Stimulated activated CD8-positive, alpha-beta memory T cell treated with anti-CD3 and anti-CD28 coated beads, Interleukin-7, amount 100 ng/mL, for 4 hours (primary cell): ENCODE measurements at regions not wholly inside any gene's neighbourhood (a gene's known extent, or its start where the extent isn't known, plus 50 kb on each side); places are given as distances from the start of the nearest gene placed in this dataset.

Experiments
- DNase-seq, 2 donors: peaks; one replicate each; pipeline ENCODE4 v3.0.0-alpha.2; 2020; ENCODE audit warnings: low read depth in 2 of 2

- DNase-seq = no peak
Observed at GRCh38 chr5:165624166-165624946, 2118.9 kb downstream of the MAT2B start.

- DNase-seq = no peak
Observed at GRCh38 chr5:165626161-165626560, 2120.7 kb downstream of the MAT2B start.

GRCh38 chr5:165627548-165628170 is 2122.2 kb downstream of the MAT2B start:
- no peak for DNase-seq

GRCh38 chr5:165630261-165630778 is 2124.9 kb downstream of the MAT2B start:
- DNase-seq = no peak

- DNase-seq = no peak
Observed at GRCh38 chr5:165631235-165631634, 2125.8 kb downstream of the MAT2B start.

- DNase-seq = no peak
Observed at GRCh38 chr5:165642366-165642765, 2136.9 kb downstream of the MAT2B start.

GRCh38 chr5:165665735-165666400 is 2160.4 kb downstream of the MAT2B start:
- no peak for DNase-seq

GRCh38 chr5:165673499-165673898 is 2168.1 kb downstream of the MAT2B start:
- no peak for DNase-seq

- DNase-seq = no peak
Observed at GRCh38 chr5:165695796-165696195, 2190.4 kb downstream of the MAT2B start.

- no peak for DNase-seq
Observed at GRCh38 chr5:165705960-165706359, 2200.5 kb downstream of the MAT2B start.

- no peak for DNase-seq
Observed at GRCh38 chr5:165712011-165712410, 2206.6 kb downstream of the MAT2B start.

- DNase-seq = no peak
Observed at GRCh38 chr5:165714598-165714997, 2209.2 kb downstream of the MAT2B start.

GRCh38 chr5:165720901-165721300 is 2215.5 kb downstream of the MAT2B start:
- DNase-seq = no peak

GRCh38 chr5:165722401-165722800 is 2217.0 kb downstream of the MAT2B start:
- no peak for DNase-seq

GRCh38 chr5:165723931-165724330 is 2218.5 kb downstream of the MAT2B start:
- no peak for DNase-seq

GRCh38 chr5:165728425-165728824 is 2223.0 kb downstream of the MAT2B start:
- DNase-seq = no peak

GRCh38 chr5:165735388-165735787 is 2230.0 kb downstream of the MAT2B start:
- DNase-seq = no peak

- DNase-seq = no peak
Observed at GRCh38 chr5:165739079-165739741, 2233.8 kb downstream of the MAT2B start.

- no peak for DNase-seq
Observed at GRCh38 chr5:165757791-165758190, 2252.4 kb downstream of the MAT2B start.

GRCh38 chr5:165775111-165775510 is 2269.7 kb downstream of the MAT2B start:
- no peak for DNase-seq

- DNase-seq = no peak
Observed at GRCh38 chr5:165779505-165779904, 2274.1 kb downstream of the MAT2B start.

GRCh38 chr5:165780901-165781300 is 2275.5 kb downstream of the MAT2B start:
- DNase-seq = no peak
